ENCODE measurements at regions not wholly inside any gene's neighbourhood (a gene's known extent, or its start where the extent isn't known, plus 50 kb on each side); places are given as distances from the start of the nearest gene placed in this dataset.

DNA sequence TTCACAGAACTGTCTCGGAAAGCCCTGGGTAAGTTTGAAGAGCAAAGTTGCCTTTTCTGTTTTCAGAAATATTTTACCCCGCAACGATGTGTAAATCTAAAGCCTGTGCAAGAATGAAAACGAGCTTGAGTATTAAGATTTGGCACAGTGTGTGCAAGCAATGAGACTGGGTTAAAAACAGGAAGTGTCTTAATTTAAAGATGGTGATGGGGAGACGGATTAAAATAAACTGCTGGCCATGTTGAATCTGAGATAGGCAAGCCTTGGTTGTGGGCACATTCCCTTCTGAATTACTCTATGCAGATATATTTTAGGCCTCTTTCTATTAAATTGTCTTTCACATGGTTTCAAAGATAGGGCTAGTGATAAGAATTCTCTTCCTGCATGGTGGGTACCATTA is 294.2 kb upstream of the DMRT1 start:
- TF ChIP-seq CTCF (IDR thresholded peaks at IDR 0.05 in 4 of 5, conservative IDR thresholded peaks at IDR 0.05 in 1 of 5) (no peak), POLR2A (IDR thresholded peaks at IDR 0.05) (no peak)
